ENCODE measurements at regions not wholly inside any gene's neighbourhood (a gene's known extent, or its start where the extent isn't known, plus 50 kb on each side); places are given as distances from the start of the nearest gene placed in this dataset.

DNA sequence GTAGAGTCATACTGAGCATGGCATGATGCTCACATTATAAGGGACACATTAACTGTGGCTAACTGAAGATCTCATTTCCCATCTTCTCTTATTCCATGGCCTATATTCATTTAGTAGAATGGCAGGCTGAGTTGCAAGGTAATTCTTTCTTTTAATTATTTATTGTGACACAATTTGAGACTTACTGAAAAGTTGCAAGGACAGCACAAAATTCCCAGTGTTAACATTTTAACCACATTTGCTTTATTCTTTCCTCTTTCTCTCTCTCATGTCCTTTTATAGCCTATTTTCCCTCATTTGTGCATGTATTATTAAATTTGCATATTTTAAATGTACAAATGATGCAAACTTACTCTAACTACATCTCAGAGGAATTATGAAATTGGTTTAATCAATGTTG lies 366.1 kb upstream of the RPS23 start:
- no peak overlapping the region for H2AK5ac ChIP-seq (ENCODE audit: low read length)
- H3K14ac ChIP-seq (ENCODE audit: low read length), result no peak overlapping the region
- H3K23ac ChIP-seq (ENCODE audit: low read length), result no peak overlapping the region
- H4K8ac ChIP-seq (ENCODE audit: low read depth, low read length), result no peak overlapping the region
- no peaks in the 10 kb centered on the region for H3K36me3 ChIP-seq (ENCODE audit: control insufficient read depth in 1 of 2, insufficient read depth in 2 of 2, low read length in 2 of 2)
- no peaks in the 10 kb centered on the region for H3K4me1 ChIP-seq (ENCODE audit: control insufficient read depth in 1 of 2, insufficient read depth in 2 of 2, low read length in 2 of 2)
- no peaks in the 10 kb centered on the region for H3K9me3 ChIP-seq (ENCODE audit: insufficient read depth, low read depth, low read length)
- no peak overlapping the region for H2BK12ac ChIP-seq (ENCODE audit: low read length)
- no peak overlapping the region for H3K4ac ChIP-seq (ENCODE audit: low read depth, low read length)
- no peaks in the 10 kb centered on the region for H3K79me2 ChIP-seq (ENCODE audit: control insufficient read depth, insufficient read depth, low read length, poor library complexity)
- H2BK120ac ChIP-seq (ENCODE audit: insufficient read depth, low read length, poor library complexity), result no peak overlapping the region
- no peak overlapping the region for H3K4me2 ChIP-seq (ENCODE audit: low read length)
- no peak overlapping the region for H4K12ac ChIP-seq (ENCODE audit: low read depth, low read length)
- no peaks in the 10 kb centered on the region for H3K27me3 ChIP-seq (ENCODE audit: insufficient read depth, low read length)
- H3K18ac ChIP-seq (ENCODE audit: low read length), result no peak overlapping the region
- no peak overlapping the region for H2BK5ac ChIP-seq (ENCODE audit: low read depth, low read length, poor library complexity)
- no peak overlapping the region for H4K91ac ChIP-seq (ENCODE audit: low read depth, low read length)
- DNase-seq, result no peak
- H3K4me3 ChIP-seq (ENCODE audit: low read depth, low read length), result no peak overlapping the region
- H2AFZ ChIP-seq (ENCODE audit: insufficient read depth, low read length, poor library complexity), result no peak overlapping the region
- H3K9ac ChIP-seq (ENCODE audit: low read length), result no peak overlapping the region
- no peak overlapping the region for H3K27ac ChIP-seq (ENCODE audit: low read depth, low read length)
- H3K79me1 ChIP-seq (ENCODE audit: low read length), result no peaks in the 10 kb centered on the region

DNA sequence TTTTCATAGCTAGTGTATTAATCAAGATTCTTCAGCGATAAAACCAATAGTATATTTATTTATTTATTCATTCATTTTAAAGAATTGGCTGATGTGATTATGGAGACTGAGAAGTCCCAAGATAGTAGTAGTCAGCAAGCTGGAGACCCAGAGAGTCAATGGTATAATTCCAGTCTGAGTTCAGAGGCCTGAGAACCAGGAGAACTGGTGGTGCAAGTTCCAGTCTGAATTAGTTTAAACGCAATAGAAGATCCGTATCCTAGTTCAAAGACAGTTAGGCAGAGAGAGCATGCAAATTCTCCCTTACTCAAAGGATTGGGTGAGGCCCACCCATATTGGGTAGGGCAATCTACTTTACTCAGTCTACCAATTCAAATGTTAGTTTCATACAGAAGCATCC lies 364.2 kb upstream of the RPS23 start:
- Histone ChIP-seq H4K91ac (ENCODE audit: low read depth, low read length) (no peak overlapping the region), H3K4me2 (ENCODE audit: low read length) (no peak overlapping the region), H3K27me3 (ENCODE audit: insufficient read depth, low read length) (no peaks in the 10 kb centered on the region), H2AFZ (ENCODE audit: insufficient read depth, low read length, poor library complexity) (no peak overlapping the region), H3K4ac (ENCODE audit: low read depth, low read length) (no peak overlapping the region), H3K79me2 (ENCODE audit: control insufficient read depth, insufficient read depth, low read length, poor library complexity) (no peaks in the 10 kb centered on the region), H3K23ac (ENCODE audit: low read length) (no peak overlapping the region), H3K4me3 (ENCODE audit: low read depth, low read length) (no peak overlapping the region), H3K9ac (ENCODE audit: low read length) (no peak overlapping the region), H4K8ac (ENCODE audit: low read depth, low read length) (no peak overlapping the region), H3K9me3 (ENCODE audit: insufficient read depth, low read depth, low read length) (no peaks in the 10 kb centered on the region), H3K4me1 (ENCODE audit: control insufficient read depth in 1 of 2, insufficient read depth in 2 of 2, low read length in 2 of 2) (no peaks in the 10 kb centered on the region), H2AK5ac (ENCODE audit: low read length) (no peak overlapping the region), H3K27ac (ENCODE audit: low read depth, low read length) (no peak overlapping the region), H2BK12ac (ENCODE audit: low read length) (no peak overlapping the region), H3K36me3 (ENCODE audit: control insufficient read depth in 1 of 2, insufficient read depth in 2 of 2, low read length in 2 of 2) (no peaks in the 10 kb centered on the region), H3K14ac (ENCODE audit: low read length) (no peak overlapping the region), H4K12ac (ENCODE audit: low read depth, low read length) (no peak overlapping the region), H2BK5ac (ENCODE audit: low read depth, low read length, poor library complexity) (no peak overlapping the region), H3K18ac (ENCODE audit: low read length) (no peak overlapping the region), H2BK120ac (ENCODE audit: insufficient read depth, low read length, poor library complexity) (no peak overlapping the region), H3K79me1 (ENCODE audit: low read length) (no peaks in the 10 kb centered on the region)
- peak; percentile 41 to 77 for DNase-seq
- WGBS (ENCODE audit: extremely low coverage, insufficient coverage, insufficient read length), result no CpG with 5 or more reads among the region's 3 CpGs

DNA sequence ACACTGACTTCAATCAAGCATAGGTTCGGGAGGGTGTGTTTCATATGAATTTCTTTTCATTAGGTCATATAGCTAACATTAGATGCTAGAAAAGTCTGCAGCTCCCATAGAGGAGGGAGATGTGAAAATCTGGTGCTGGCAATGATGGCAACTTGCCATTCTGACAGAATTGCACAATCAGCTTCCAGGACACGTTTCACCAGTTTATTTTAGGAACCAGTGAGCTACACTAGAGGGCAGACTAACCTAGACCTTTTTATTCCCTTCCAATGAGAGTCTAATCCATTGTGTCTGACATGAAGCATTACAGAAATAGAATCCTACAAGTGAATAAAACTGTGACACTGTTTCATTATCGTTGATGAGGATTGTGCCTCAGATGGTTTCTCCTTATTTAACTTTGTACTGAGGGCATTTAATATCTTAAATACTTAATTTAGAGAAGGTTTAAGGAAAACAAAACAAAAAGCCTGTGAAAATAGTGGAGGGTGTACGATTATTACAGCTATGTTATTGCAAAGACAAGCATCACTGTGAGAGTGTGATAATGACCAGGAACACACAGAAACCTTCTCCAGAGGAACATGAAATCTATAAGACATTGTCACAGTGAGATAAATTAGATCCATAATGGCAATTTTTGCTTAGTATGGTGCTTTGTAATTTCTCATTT lies 363.3 kb upstream of the RPS23 start:
- Histone ChIP-seq H2BK120ac (ENCODE audit: insufficient read depth, low read length, poor library complexity) (no peak overlapping the region), H4K91ac (ENCODE audit: low read depth, low read length) (no peak overlapping the region), H3K36me3 (ENCODE audit: control insufficient read depth in 1 of 2, insufficient read depth in 2 of 2, low read length in 2 of 2) (no peaks in the 10 kb centered on the region), H3K9me3 (ENCODE audit: insufficient read depth, low read depth, low read length) (no peaks in the 10 kb centered on the region), H3K4me1 (ENCODE audit: control insufficient read depth in 1 of 2, insufficient read depth in 2 of 2, low read length in 2 of 2) (no peaks in the 10 kb centered on the region), H3K79me1 (ENCODE audit: low read length) (no peaks in the 10 kb centered on the region), H2BK12ac (ENCODE audit: low read length) (no peak overlapping the region), H2AK5ac (ENCODE audit: low read length) (no peak overlapping the region), H4K8ac (ENCODE audit: low read depth, low read length) (no peak overlapping the region), H3K4ac (ENCODE audit: low read depth, low read length) (no peak overlapping the region), H3K9ac (ENCODE audit: low read length) (no peak overlapping the region), H3K27ac (ENCODE audit: low read depth, low read length) (no peak overlapping the region), H3K23ac (ENCODE audit: low read length) (no peak overlapping the region), H3K27me3 (ENCODE audit: insufficient read depth, low read length) (no peaks in the 10 kb centered on the region), H4K12ac (ENCODE audit: low read depth, low read length) (no peak overlapping the region), H3K4me3 (ENCODE audit: low read depth, low read length) (no peak overlapping the region), H3K14ac (ENCODE audit: low read length) (no peak overlapping the region), H2AFZ (ENCODE audit: insufficient read depth, low read length, poor library complexity) (no peak overlapping the region), H2BK5ac (ENCODE audit: low read depth, low read length, poor library complexity) (no peak overlapping the region), H3K79me2 (ENCODE audit: control insufficient read depth, insufficient read depth, low read length, poor library complexity) (no peaks in the 10 kb centered on the region), H3K18ac (ENCODE audit: low read length) (no peak overlapping the region), H3K4me2 (ENCODE audit: low read length) (no peak overlapping the region)
- peak; percentile 35 to 86 for DNase-seq
- WGBS (ENCODE audit: extremely low coverage, insufficient coverage, insufficient read length), result no CpG with 5 or more reads among the region's 4 CpGs

DNA sequence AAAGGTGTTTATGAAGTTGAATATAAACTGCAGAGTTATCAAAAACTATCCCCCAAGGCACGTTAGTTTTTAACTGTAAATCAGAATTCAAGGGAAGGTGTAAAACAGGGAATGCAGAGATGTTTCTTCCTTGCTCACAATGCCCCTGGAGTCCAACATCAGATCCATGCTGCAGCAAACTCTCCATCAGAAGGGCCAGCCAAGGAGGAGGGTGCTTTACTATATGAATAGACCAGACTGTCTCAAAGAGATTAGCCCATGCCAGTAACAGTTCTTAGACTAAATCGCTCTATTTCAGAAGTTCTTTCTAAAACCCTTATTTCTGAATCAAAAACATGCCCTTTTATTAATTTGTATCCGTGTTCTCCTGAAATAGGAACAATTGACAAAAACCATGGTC lies 362.8 kb upstream of the RPS23 start:
- H3K4me2 ChIP-seq (ENCODE audit: low read length), result no peak overlapping the region
- H3K4me1 ChIP-seq (ENCODE audit: control insufficient read depth in 1 of 2, insufficient read depth in 2 of 2, low read length in 2 of 2), result no peaks in the 10 kb centered on the region
- H4K91ac ChIP-seq (ENCODE audit: low read depth, low read length), result no peak overlapping the region
- peak in 1 of 2 donors; percentile 1 for DNase-seq
- no peaks in the 10 kb centered on the region for H3K9me3 ChIP-seq (ENCODE audit: insufficient read depth, low read depth, low read length)
- H3K27ac ChIP-seq (ENCODE audit: low read depth, low read length), result no peak overlapping the region
- no peak overlapping the region for H2BK5ac ChIP-seq (ENCODE audit: low read depth, low read length, poor library complexity)
- no peak overlapping the region for H2BK120ac ChIP-seq (ENCODE audit: insufficient read depth, low read length, poor library complexity)
- H3K36me3 ChIP-seq (ENCODE audit: control insufficient read depth in 1 of 2, insufficient read depth in 2 of 2, low read length in 2 of 2), result no peaks in the 10 kb centered on the region
- no CpG with 5 or more reads among the region's 3 CpGs for WGBS (ENCODE audit: extremely low coverage, insufficient coverage, insufficient read length)
- no peak overlapping the region for H4K8ac ChIP-seq (ENCODE audit: low read depth, low read length)
- no peak overlapping the region for H4K12ac ChIP-seq (ENCODE audit: low read depth, low read length)
- H2AK5ac ChIP-seq (ENCODE audit: low read length), result no peak overlapping the region
- H3K4ac ChIP-seq (ENCODE audit: low read depth, low read length), result no peak overlapping the region
- no peaks in the 10 kb centered on the region for H3K27me3 ChIP-seq (ENCODE audit: insufficient read depth, low read length)
- H3K79me1 ChIP-seq (ENCODE audit: low read length), result no peaks in the 10 kb centered on the region
- H3K9ac ChIP-seq (ENCODE audit: low read length), result no peak overlapping the region
- no peak overlapping the region for H3K23ac ChIP-seq (ENCODE audit: low read length)
- H3K18ac ChIP-seq (ENCODE audit: low read length), result no peak overlapping the region
- no peak overlapping the region for H2BK12ac ChIP-seq (ENCODE audit: low read length)
- no peak overlapping the region for H3K4me3 ChIP-seq (ENCODE audit: low read depth, low read length)
- H3K79me2 ChIP-seq (ENCODE audit: control insufficient read depth, insufficient read depth, low read length, poor library complexity), result no peaks in the 10 kb centered on the region
- no peak overlapping the region for H2AFZ ChIP-seq (ENCODE audit: insufficient read depth, low read length, poor library complexity)
- H3K14ac ChIP-seq (ENCODE audit: low read length), result no peak overlapping the region

Data from trophoblast cell (in vitro differentiated cells and primary cell).